ENCODE measurements at regions not wholly inside any gene's neighbourhood (a gene's known extent, or its start where the extent isn't known, plus 50 kb on each side); places are given as distances from the start of the nearest gene placed in this dataset.

DNA sequence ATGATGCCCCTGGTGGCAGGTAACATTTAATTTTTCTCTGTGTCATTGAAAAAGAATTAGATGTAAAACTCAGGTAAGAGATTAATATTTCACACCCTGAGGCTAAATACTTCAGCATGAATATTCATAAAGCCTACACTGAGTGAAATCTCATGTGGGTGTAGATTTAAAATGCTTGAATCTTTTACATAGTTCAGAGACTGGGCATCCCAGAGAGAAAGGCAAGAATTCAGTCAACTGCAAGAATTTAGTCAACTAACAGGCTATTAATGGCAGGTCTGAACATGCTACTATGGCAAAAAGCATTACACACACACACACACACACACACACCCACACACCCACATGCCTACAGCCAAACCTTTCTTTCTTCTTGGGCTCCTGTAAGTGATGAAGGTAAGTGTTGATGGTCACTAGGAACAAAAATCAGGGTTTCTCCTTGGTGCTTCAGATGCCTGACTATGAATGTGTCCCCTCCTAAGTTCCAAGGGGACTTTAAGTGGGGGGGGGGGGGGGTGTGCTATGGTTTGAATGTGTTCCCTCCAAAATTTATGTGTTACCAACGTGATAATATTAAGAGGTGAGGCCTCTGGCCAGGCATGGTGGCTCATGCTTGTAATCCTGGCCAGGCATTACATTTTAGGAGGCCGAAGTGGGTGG is 63.7 kb upstream of the PSMD7 start:
- intact Hi-C loops (cut with DNase I), result no loop called here
- DNase-seq (ENCODE audit: low spot score) (no peak), ATAC-seq (no peak)

DNA sequence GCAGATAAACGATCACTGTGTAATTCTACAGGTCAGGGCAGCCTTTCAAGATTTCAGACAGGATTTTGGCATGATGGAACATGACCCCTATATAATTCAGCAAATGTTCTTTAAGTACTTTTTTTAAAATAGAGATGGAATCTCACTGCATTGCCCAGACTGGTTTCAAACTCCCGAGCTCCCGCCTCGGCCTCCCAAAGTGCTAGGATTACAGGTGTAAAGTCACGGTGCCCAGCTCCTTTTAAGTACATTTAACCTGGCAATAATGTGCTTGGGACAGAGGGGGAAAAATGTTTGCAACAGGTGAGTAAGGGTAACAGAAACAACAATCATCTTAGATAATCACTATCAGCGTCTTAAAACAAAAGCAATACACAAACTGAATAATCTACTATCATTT is 66.5 kb upstream of the PSMD7 start:
- no peak for DNase-seq (ENCODE audit: low spot score)
- no peak for ATAC-seq
- intact Hi-C loops (cut with DNase I), result no loop called here

DNA sequence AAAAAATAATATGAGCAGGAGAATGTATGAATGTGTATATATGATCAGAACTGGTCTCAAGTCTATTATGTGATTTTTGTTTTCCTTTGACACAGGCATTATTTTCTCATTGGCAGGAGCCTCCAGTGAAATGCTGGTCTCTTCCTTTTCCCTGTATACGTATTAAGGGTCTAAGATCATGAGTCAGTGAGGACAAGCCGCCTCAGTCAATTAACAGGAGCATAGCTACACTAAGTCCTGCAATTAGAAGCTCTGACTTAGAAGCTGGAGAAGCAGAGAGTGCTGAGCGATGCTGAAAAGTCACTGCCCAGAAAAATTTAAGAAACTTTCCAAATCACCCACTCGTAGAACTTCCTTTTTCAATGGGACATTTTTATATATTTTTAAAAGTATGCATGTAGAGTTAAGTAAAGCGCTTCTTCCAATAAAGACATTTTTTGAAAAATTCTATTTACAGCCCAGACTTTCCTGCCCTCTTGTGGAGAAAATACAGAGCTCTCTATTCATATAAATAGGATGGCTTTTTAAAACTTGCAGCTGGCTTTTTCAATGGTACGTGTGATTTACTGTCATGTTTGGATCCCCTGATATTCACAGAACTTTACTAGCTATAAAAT is 70.2 kb upstream of the PSMD7 start:
- intact Hi-C loops (cut with DNase I), result no loop called here
- no peak for DNase-seq (ENCODE audit: low spot score)

DNA sequence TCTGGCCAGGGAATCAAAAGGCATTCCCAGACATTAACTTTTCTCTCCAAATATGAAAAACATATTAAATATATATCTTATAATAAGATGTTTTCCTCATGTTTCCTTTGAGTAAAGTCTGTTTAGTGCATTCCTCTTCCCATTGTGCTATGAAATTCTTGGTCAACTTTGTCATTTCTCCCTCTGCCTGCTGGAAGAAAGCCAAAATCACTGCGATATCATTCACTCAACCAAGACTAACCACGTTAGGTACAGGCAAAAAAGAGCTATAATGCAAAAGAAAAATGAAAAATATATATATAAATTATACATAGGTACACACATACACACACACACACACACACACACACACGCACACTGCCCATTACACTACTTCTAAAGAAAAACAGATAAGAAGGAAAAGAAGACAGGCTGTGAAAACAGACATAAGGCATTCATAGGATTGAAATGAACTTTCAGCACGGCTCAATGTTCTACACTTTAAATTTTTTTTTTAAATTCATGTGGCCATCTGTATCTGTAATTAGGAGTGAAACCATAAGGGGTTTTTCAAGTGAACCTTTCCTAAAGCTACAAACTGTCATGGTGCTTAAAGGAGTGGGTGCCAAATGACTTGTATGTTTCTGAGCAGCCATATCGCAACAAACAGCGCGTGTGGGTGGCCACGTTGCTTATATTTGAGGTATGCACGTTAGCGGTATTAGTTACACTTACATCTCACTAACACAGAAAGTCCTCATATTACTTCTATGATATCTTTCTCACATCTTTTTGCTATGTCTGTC is 71.6 kb upstream of the PSMD7 start:
- DNase-seq (ENCODE audit: low spot score) (no peak), ATAC-seq (no peak)
- intact Hi-C loops (cut with DNase I), result no loop called here

More for the DNA sequence above, 70.2 kb upstream of the PSMD7 start:
- no peak for ATAC-seq

DNA sequence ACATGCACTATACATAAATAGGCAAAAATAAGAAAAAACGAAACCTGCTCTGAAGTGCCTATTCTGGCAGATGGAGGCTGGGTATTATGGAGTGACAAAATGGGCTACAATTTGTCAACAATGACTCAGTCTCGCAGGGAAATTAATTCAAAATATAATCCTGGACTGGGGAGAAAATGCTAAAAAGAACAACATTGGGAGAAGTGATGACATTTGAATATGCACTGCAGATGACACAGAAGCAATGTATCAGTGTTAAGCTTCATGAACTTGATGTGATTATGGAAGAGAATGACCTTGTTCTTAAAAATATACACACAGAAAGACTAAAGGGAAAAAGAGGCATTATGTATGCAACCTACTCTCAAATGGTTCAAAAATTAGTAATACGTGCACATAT is 74.8 kb upstream of the PSMD7 start:
- intact Hi-C loops (cut with DNase I), result no loop called here
- ATAC-seq, result no peak
- no peak for DNase-seq (ENCODE audit: low spot score)

DNA sequence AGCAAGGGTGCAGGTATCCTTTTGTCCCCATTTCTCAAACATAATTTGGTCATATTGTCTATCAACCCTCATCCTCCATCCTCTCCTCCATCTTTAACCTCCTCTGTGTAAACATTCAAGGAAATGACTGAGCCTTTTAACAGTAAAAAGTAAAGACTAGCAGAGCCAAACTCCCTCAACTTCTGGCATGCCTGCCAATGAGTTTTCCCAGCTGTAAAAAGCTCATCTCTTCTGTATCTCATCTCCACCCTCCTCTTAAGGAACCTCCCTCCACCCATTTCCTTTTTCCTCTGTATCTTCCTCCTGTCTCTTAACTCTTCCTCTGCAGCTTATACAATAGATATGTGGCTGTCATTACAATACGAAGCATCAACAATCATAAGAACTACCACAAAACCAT is 76.9 kb upstream of the PSMD7 start:
- intact Hi-C loops (cut with DNase I), result no loop called here
- ATAC-seq, result no peak
- no peak for DNase-seq (ENCODE audit: low spot score)

DNA sequence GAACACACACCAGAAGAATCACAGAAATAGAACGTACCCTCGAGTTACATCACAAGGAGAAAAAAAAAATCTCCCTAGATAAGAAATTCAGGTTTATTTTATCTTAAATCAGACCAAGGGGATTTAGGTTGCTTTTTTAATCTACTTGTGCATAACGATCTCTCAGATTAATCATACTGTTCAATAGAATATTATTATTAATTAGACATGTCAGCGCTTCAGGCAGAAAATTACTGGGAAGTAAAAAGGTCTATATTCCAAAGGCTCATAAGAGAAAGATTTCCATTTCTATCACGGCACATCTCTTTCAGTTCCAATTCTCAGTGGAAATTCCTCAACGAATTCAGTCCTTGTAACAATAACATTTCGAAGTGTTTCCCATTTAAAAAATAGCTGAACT is 77.7 kb upstream of the PSMD7 start:
- ATAC-seq (no peak), DNase-seq (ENCODE audit: low spot score) (no peak)
- intact Hi-C loops (cut with DNase I), result no loop called here

DNA sequence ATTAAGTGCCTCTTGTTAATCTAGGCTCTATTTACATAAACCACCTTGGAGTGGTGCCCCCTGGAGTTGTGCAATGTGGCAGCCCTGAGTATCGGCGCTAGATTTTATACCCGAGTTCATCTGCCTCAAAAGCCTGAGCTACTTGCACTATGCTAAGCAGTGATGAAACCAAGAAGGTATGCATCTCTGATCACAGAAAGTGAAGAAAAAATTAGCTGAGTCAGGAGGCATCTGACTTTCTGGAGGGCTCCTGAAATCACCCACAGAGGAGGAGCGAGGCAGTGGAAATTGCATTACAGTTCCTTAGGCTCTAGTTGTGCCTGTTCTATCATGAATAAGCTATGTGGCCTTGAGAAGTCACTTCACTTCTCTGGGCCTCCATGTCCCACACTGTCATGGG is 80.3 kb upstream of the PSMD7 start:
- DNase-seq (ENCODE audit: low spot score), result no peak
- intact Hi-C loops (cut with DNase I), result no loop called here
- ATAC-seq, result no peak

DNA sequence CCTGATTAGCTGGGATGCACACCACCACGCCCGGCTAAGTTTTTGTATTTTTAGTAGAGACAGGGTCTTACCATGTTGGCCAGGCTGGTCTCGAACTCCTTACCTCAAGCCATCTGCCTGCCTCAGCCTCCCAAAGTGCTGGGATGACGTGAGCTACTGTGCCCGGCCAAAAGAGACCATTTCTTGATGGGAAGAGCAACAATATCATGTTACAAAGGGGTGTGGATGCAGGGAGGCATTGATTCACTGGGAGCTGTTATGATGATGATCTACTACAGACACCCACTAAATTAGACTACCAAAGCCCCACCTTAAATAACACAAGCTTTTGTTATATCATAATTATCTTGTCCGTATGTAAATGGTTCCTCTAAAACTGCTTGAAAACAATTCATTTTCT is 81.4 kb upstream of the PSMD7 start:
- ATAC-seq, result no peak
- intact Hi-C loops (cut with DNase I), result no loop called here
- no peak for DNase-seq (ENCODE audit: low spot score)

DNA sequence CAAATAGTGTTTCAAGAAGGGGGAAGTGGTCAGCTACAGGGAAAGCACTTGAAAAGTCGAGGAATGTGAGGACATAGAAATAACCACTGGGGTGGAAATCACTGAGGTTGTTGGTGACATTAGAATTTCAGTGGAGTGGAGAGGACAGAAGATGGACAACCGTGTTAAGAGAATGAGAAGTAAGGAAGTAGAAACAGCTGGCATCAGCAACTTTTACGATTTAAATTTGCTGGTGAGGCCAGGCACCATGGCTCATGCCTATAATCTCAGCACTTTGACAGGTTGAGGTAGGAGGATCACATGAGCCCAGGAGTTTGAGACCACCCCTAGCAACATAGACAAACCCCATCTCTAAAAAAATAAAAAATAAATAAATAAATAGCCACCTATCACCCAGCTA is 83.2 kb upstream of the PSMD7 start:
- intact Hi-C loops (cut with DNase I), result no loop called here
- ATAC-seq (no peak), DNase-seq (ENCODE audit: low spot score) (no peak)

DNA sequence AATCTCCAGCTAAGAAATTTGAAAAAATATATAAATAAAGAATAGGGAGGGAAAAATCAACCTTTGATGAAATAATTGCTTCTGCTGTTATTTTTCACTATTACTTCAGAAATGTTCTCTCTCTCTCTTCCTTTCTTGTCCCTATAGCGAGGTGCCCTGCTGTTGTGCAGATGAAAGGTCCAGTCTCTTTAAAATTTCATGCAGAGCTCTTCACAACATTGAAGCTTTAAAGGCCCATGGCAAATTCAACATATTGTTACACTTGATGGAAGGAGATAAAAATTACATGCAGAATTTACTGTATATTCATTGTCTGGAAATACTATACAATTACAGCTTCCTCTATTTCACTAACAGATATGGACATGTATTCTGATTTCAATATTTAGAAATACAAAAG is 86.4 kb upstream of the PSMD7 start:
- intact Hi-C loops (cut with DNase I), result no loop called here
- ATAC-seq (no peak), DNase-seq (ENCODE audit: low spot score) (no peak)

DNA sequence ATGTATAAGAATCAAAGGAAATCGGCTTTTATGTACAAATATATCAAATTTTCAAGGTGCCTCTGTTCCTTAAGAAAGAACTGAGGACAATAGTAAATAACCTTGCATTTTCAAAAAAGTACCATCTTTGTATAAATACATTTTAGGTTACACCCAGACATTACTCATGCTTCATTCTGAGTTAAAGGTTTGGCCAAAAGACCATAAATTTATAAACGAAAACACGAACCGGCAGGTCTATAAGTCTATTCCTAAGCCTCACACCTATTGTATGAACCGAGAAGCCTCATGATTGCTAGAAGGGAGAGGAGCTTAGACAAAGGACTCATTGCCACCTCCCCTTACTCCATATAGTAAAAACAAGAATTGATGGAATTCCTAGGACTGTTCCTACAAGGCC is 94.6 kb upstream of the PSMD7 start:
- no peak for DNase-seq (ENCODE audit: low spot score)
- no peak for ATAC-seq
- intact Hi-C loops (cut with DNase I), result loop anchor here (5.0 kb wide), 1 partner anchor 995 kb away; no protein-coding TSS in a partner anchor

DNA sequence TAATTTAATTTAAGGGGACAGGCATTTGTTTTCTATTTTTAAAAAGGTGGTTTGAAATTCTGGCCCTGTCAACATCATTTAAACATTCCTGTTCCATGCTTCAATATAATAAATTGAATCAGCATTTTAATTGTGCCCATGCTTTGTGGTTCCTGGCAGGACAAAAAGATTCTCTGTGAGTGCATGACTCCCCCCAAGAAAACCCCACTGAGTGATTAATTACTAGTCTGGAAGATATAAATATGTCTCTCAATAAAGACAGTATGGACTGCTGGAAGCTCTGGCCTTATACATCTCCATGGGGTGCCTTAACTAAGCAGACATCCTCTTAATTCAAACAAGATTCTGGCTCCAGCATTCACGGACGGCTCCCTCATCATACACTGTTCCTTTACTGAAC is 95.0 kb upstream of the PSMD7 start:
- intact Hi-C loops (cut with DNase I), result loop anchor here (5.0 kb wide), 1 partner anchor 994 kb away; no protein-coding TSS in a partner anchor
- no peak for DNase-seq (ENCODE audit: low spot score)
- ATAC-seq, result no peak

DNA sequence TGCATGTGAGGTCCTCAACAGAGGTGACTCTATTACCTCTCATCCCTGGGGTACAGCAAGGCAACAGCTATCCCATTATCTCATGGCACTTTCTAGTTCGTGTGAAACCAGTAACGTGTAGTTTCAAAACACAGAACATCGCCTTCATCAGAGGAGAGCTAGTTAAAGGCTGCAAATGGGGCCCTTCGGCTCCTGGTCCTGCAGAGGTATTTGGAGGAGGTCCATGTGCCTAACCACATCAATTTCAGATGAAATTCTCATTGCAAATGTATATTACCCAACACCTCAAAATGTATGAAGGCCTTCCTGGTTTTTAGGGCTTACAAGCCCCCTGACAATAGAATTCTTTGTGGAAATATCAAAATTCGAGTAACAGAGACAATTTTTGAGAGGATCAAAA is 95.7 kb upstream of the PSMD7 start:
- no peak for DNase-seq (ENCODE audit: low spot score)
- ATAC-seq, result no peak
- intact Hi-C loops (cut with DNase I), result loop anchor here (5.0 kb wide), 1 partner anchor 994 kb away; no protein-coding TSS in a partner anchor

DNA sequence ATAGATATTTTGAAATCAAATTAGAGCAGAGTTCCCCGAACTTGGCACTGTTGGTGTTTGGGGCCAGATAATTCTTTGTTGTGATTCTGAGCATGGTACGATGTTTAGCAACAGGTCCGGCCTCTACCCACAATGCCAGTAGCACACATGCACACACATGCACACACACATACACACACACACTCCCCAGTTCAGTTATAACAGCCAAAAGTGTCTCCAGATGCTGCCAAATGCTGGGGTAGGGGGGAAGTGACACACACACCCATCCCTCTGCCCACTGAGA is 96.8 kb upstream of the PSMD7 start:
- ATAC-seq, result no peak
- DNase-seq (ENCODE audit: low spot score), result no peak
- intact Hi-C loops (cut with DNase I), result loop anchor here (5.0 kb wide), 1 partner anchor 992 kb away; no protein-coding TSS in a partner anchor

DNA sequence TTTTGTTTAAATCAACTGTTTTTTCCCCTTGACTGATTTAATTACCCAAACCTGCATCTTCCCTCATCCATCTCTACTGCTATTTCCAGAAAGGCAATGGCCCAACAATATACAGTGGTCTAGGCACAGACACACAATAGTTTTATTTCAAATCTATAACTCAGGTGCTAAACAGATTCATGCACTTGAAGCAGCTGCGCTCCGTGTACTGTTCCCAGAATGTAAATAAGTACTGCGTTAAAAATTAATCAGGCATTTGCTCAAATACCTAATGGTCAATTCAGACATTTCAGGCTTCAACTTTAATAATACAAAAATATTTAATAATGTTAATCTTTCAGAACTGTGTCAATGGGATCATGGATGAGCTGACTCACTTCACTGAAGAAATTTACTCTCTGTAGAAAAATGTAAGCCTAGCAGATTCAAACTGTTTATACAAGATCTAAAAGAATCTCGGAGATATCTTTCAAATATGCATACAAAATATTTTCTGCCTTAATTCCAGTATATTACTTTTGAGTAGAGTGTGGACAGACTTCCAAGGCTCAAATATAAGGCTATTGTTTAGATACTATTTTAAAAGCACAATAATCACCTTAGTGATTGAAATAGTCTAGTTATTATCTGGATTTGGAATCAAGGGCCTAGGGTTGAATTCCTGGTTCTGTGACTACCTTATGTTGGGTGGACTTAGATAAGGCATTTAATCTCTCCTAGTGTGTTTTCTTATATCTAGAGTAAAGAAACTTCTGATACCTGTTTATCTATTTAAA is 97.4 kb upstream of the PSMD7 start:
- DNase-seq (ENCODE audit: low spot score) (no peak), ATAC-seq (no peak)
- intact Hi-C loops (cut with DNase I), result no loop called here

DNA sequence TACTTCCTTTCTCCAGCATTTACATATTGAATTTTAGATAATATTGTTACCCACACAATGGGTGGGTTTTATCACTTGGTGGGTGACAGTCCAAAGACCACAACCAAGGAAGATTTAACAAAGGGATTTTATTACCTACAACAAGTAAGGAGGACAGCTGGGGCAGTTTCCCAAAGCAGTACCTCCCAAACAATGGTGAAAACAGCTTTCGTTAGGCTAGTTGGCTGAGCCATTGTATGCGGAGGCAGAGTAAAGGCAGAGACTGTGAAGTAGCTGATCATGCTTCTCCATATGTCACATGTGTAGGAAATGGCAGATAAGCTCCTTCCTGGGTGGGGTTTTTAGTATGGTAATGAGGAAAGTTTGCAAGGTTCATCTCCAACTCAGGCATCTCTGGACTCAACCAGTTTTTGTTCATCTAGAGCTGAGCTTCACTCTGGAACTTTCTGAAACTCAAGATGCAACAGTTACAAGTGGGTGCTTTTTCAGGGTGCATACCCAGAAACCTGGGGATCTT is 104.3 kb upstream of the PSMD7 start:
- DNase-seq (ENCODE audit: low spot score) (no peak), ATAC-seq (no peak)
- intact Hi-C loops (cut with DNase I), result no loop called here

DNA sequence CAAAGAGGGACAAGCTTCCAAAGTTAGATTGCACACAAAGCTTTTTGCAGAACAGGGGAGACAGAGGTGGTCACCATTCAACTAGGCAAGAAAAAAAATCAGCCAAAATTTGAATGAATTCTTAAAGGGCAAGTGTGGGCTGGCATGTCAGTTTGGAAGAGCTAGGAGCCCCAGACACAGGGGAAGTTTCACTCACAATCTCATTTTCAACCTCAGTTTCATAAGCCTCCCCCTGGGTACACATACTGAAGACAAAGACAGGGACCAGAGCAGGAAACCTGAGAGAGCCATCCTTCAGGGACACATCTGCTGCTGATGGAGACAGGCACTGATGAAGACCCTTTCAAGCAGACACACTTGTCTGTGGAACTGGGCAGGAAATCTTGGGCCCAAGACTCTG is 106.3 kb upstream of the PSMD7 start:
- intact Hi-C loops (cut with DNase I), result no loop called here
- ATAC-seq, result no peak

DNA sequence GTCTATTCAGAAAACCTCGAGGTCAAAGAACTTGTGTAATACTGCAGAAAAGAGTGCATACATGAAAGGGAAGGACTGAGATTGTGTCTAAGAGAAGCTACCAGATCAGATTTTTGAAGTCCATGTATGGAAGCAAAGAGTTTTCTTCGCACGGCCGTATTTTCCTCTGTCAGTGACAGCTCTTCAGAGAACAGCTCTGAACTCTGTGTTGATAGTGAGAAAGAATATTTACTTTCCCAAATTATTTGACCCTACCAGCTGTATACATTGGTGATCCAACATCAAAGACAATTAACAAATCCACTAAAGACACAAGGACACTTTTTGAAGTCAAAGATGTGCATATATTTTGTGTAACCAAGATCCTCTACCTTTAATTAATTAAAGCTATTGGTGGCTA is 107.8 kb upstream of the PSMD7 start:
- no peak for ATAC-seq
- intact Hi-C loops (cut with DNase I), result no loop called here
- DNase-seq (ENCODE audit: low spot score), result no peak

More for the DNA sequence above, 106.3 kb upstream of the PSMD7 start:
- no peak for DNase-seq (ENCODE audit: low spot score)

DNA sequence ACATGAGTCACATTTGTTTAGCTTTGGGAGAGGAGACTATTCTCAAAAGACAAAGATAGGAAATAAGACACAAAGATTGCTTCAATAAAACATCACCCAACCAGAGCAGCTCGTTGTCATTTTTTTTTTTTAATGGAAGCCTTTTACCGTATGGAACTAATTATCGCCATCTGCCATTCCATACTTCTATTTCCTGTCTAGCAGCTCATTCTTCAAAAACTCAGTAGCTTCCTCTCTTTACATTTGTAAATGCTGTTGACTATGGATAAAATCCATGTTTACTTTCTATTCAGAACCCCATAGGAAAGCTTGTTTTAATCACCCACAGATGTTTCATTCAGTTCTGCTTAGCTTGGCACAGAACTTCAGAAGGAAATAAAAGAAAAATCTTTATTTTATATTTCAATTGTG is 110.0 kb upstream of the PSMD7 start:
- DNase-seq (ENCODE audit: low spot score) (no peak), ATAC-seq (no peak)
- intact Hi-C loops (cut with DNase I), result no loop called here
